Common myeloid progenitor, CD34-positive (primary cell): ENCODE measurements at regions not wholly inside any gene's neighbourhood (a gene's known extent, or its start where the extent isn't known, plus 50 kb on each side); places are given as distances from the start of the nearest gene placed in this dataset.

Source experiments
- CTCF ChIA-PET: fragments of 350-600 bp; sonication (Branson Sonifier 250); formaldehyde crosslinking; loops from one replicate; lab custom pipeline; 2021; ENCODE audit warnings: antibody characterized with exemption; lab: Charles Lee
- POLR2A ChIA-PET: fragments of 350-600 bp; sonication (Branson Sonifier 250); formaldehyde crosslinking; loops from one replicate; lab custom pipeline; 2021; ENCODE audit warnings: antibody characterized with exemption; lab: Charles Lee
- DNase-seq, 3 donors: peaks; one replicate each; pipeline versions ENCODE4 v3.0.0 to v3.0.0-alpha.2; 2013
- H3K27ac ChIP-seq, 2 experiments: 1 replicate in 1 of 2; 2 replicates in 1 of 2; pipeline ENCODE4 v1.7.0; 2013; ENCODE audit warnings: inconsistent platforms in 2 of 2, low read length in 2 of 2, mild to moderate bottlenecking in 2 of 2, low read depth in 1 of 2, moderate library complexity in 1 of 2; ENCODE audit not compliant: severe bottlenecking in 2 of 2, insufficient read depth in 1 of 2, poor library complexity in 1 of 2
- H3K27me3 ChIP-seq, 5 experiments: replicated peaks in 2 of 5; 1 replicate in 3 of 5; 2 replicates in 2 of 5; pipeline versions ENCODE4 v1.6.1 to v1.7.0; 2013; ENCODE audit warnings: low read length in 4 of 5, mild to moderate bottlenecking in 2 of 5, moderate library complexity in 2 of 5, inconsistent platforms in 1 of 5; ENCODE audit not compliant: insufficient read depth in 5 of 5, control insufficient read depth in 4 of 5
- H3K36me3 ChIP-seq, 4 experiments: 1 replicate in 2 of 4; 2 replicates in 2 of 4; pipeline versions ENCODE4 v1.6.1 to v1.7.0; 2013; ENCODE audit warnings: low read length in 3 of 4, control low read depth in 1 of 4, mild to moderate bottlenecking in 1 of 4; ENCODE audit not compliant: control insufficient read depth in 4 of 4, insufficient read depth in 4 of 4
- H3K4me1 ChIP-seq, 4 experiments: 1 replicate in 3 of 4; 2 replicates in 1 of 4; pipeline versions ENCODE4 v1.6.1 to v1.7.1; 2013; ENCODE audit warnings: low read length in 3 of 4, mild to moderate bottlenecking in 3 of 4, control low read depth in 1 of 4, inconsistent platforms in 1 of 4, moderate library complexity in 1 of 4; ENCODE audit not compliant: control insufficient read depth in 4 of 4, insufficient read depth in 4 of 4; ENCODE audit errors: control extremely low read depth in 1 of 4
- H3K4me3 ChIP-seq, 7 experiments: 1 replicate in 4 of 7; 2 replicates in 3 of 7; pipeline versions ENCODE4 v1.5.1 to v1.7.0; 2013; ENCODE audit warnings: mild to moderate bottlenecking in 7 of 7, low read length in 6 of 7, moderate library complexity in 6 of 7, inconsistent platforms in 2 of 7, low read depth in 2 of 7, control low read depth in 1 of 7; ENCODE audit not compliant: insufficient read depth in 4 of 7, control insufficient read depth in 1 of 7; ENCODE audit errors: extremely low read depth in 1 of 7
- H3K9me3 ChIP-seq, 5 experiments: 1 replicate in 4 of 5; 2 replicates in 1 of 5; pipeline versions ENCODE4 v1.6.1 to v1.7.1; 2013; ENCODE audit warnings: low read length in 4 of 5, mild to moderate bottlenecking in 2 of 5, inconsistent platforms in 1 of 5, low read depth in 1 of 5, moderate library complexity in 1 of 5; ENCODE audit not compliant: control insufficient read depth in 4 of 5, insufficient read depth in 2 of 5; ENCODE audit errors: control extremely low read depth in 1 of 5
- WGBS: methylation state at CpG from one replicate; pipeline ENCODE4 v1.1.5; 2013; ENCODE audit not compliant: insufficient coverage; 5-methylcytosine and 5-hydroxymethylcytosine counted together

- DNase-seq = no peak
- no peaks in the 10 kb centered on the region for H3K27me3 ChIP-seq
- POLR2A ChIA-PET = no interaction called here
- 95% methylated on average over 2 of the region's 2 CpGs for WGBS
- no peak overlapping the region for H3K27ac ChIP-seq
- no peaks in the 10 kb centered on the region for H3K4me1 ChIP-seq
- CTCF ChIA-PET = no interaction called here
- no peaks in the 10 kb centered on the region for H3K9me3 ChIP-seq
- no peaks in the 10 kb centered on the region for H3K36me3 ChIP-seq
- H3K4me3 ChIP-seq = no peak overlapping the region
Observed at GRCh38 chr4:130479674-130480073, 1383.7 kb downstream of the C4orf33 start.

GRCh38 chr4:130484826-130485225, 1388.9 kb downstream of the C4orf33 start:
- POLR2A ChIA-PET = no interaction called here
- WGBS = 100% methylated on average over 1 of the region's 5 CpGs

GRCh38 chr4:130485371-130485770, 1389.4 kb downstream of the C4orf33 start:
- WGBS = 100% methylated on average over 1 of the region's 3 CpGs
- Histone ChIP-seq H3K4me3 (no peak overlapping the region), H3K9me3 (no peaks in the 10 kb centered on the region), H3K27ac (no peak overlapping the region), H3K27me3 (no peaks in the 10 kb centered on the region), H3K36me3 (no peaks in the 10 kb centered on the region), H3K4me1 (no peaks in the 10 kb centered on the region)
- ChIA-PET CTCF (interaction anchor here (0.6 kb wide), 1 partner anchor 10 kb away, joined by 3 read pairs; no protein-coding TSS in a partner anchor), POLR2A (no interaction called here)
- DNase-seq = no peak

More at GRCh38 chr4:130484826-130485225, 1388.9 kb downstream of the C4orf33 start:
- H3K4me3 ChIP-seq = no peak overlapping the region
- H3K27me3 ChIP-seq = no peaks in the 10 kb centered on the region
- DNase-seq = no peak
- no peaks in the 10 kb centered on the region for H3K9me3 ChIP-seq
- no peaks in the 10 kb centered on the region for H3K4me1 ChIP-seq
- H3K27ac ChIP-seq = no peak overlapping the region
- no peaks in the 10 kb centered on the region for H3K36me3 ChIP-seq
- CTCF ChIA-PET = no interaction called here

- ChIA-PET POLR2A (no interaction called here), CTCF (no interaction called here)
- DNase-seq = no peak
- H3K27me3 ChIP-seq = no peaks in the 10 kb centered on the region
- H3K27ac ChIP-seq = no peak overlapping the region
- H3K4me1 ChIP-seq = no peaks in the 10 kb centered on the region
- H3K9me3 ChIP-seq = no peaks in the 10 kb centered on the region
- no peak overlapping the region for H3K4me3 ChIP-seq
- H3K36me3 ChIP-seq = no peaks in the 10 kb centered on the region
Observed at GRCh38 chr4:130486186-130486585, 1390.2 kb downstream of the C4orf33 start.

GRCh38 chr4:130486841-130487240, 1390.9 kb downstream of the C4orf33 start:
- DNase-seq = no peak
- Histone ChIP-seq H3K27me3 (no peaks in the 10 kb centered on the region), H3K36me3 (no peaks in the 10 kb centered on the region), H3K27ac (no peak overlapping the region), H3K4me3 (no peak overlapping the region), H3K4me1 (no peaks in the 10 kb centered on the region), H3K9me3 (no peaks in the 10 kb centered on the region)
- ChIA-PET POLR2A (no interaction called here), CTCF (no interaction called here)

- DNase-seq = no peak
- Histone ChIP-seq H3K4me1 (no peaks in the 10 kb centered on the region), H3K4me3 (no peak overlapping the region), H3K27ac (no peak overlapping the region), H3K9me3 (no peaks in the 10 kb centered on the region), H3K36me3 (no peaks in the 10 kb centered on the region), H3K27me3 (no peaks in the 10 kb centered on the region)
- ChIA-PET POLR2A (no interaction called here), CTCF (no interaction called here)
- no CpG with 5 or more reads among the region's 3 CpGs for whole genome bisulfite sequencing
Observed at GRCh38 chr4:130510661-130511060, 1414.7 kb downstream of the C4orf33 start.

- ChIA-PET CTCF (no interaction called here), POLR2A (no interaction called here)
- Histone ChIP-seq H3K36me3 (no peaks in the 10 kb centered on the region), H3K27me3 (no peaks in the 10 kb centered on the region), H3K9me3 (no peaks in the 10 kb centered on the region), H3K4me3 (no peak overlapping the region), H3K27ac (no peak overlapping the region), H3K4me1 (no peaks in the 10 kb centered on the region)
- no peak for DNase-seq
- 100% methylated on average over 1 of the region's 5 CpGs for WGBS
Observed at GRCh38 chr4:130511776-130512175, 1415.8 kb downstream of the C4orf33 start.
